ENCODE measurements at regions not wholly inside any gene's neighbourhood (a gene's known extent, or its start where the extent isn't known, plus 50 kb on each side); places are given as distances from the start of the nearest gene placed in this dataset.
"Not testable (repeated sequence)": the region's sequence is repeated elsewhere in the genome, so short reads cannot be mapped to it uniquely, and the experiment has no call there.

DNA sequence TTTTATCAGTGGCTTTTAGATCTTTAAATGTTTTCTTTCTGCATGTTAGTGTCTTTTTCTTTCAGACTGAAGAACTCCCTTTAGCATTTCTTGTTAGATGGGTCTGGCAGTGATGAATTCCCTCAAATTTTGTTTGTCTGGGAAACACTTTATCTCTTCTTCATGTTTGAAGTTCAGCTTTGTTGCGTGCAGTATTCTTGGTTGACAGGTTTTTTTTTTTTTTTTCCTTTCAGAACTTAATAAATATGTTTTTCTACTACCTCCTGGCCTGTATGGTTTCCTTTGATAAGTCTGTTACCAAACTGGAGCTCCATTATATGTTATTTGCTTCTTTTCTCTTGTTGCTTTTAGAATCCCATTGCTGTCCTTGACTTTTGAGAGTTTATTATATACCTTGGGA lies 89.8 kb upstream of the ACKR3 start:
- no peak overlapping the region for H3K4me3 ChIP-seq (ENCODE audit: control insufficient read depth, low read depth, low read length)
- TF ChIP-seq, protein P1, sequence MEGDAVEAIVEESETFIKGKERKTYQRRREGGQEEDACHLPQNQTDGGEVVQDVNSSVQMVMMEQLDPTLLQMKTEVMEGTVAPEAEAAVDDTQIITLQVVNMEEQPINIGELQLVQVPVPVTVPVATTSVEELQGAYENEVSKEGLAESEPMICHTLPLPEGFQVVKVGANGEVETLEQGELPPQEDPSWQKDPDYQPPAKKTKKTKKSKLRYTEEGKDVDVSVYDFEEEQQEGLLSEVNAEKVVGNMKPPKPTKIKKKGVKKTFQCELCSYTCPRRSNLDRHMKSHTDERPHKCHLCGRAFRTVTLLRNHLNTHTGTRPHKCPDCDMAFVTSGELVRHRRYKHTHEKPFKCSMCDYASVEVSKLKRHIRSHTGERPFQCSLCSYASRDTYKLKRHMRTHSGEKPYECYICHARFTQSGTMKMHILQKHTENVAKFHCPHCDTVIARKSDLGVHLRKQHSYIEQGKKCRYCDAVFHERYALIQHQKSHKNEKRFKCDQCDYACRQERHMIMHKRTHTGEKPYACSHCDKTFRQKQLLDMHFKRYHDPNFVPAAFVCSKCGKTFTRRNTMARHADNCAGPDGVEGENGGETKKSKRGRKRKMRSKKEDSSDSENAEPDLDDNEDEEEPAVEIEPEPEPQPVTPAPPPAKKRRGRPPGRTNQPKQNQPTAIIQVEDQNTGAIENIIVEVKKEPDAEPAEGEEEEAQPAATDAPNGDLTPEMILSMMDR (conservative IDR thresholded peaks at IDR 0.05; ENCODE audit: control insufficient read depth, insufficient read depth, low read depth, low read length) = no peak
- DNase-seq (ENCODE audit: low read depth) = no peak

DNA sequence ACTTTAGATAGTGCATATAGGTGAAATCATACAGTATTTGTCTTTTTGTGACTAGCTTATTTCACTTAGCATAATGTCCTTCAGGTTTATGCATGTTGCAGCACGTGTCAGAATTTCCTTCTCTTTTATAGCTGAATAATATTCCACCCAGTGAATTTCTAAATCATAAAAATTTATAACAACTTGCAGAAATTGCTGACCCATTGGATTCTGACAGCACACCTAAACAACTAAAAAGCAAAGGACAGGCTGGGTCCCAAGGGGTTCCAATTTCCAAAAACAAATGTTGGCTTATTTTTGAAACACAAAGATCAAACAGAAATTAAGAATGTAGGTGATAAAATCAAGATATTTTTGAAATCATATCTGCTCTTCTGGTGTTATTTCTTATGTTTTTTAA lies 86.5 kb upstream of the ACKR3 start:
- TF ChIP-seq, protein P1 (conservative IDR thresholded peaks at IDR 0.05; ENCODE audit: control insufficient read depth, insufficient read depth, low read depth, low read length) = no peak
- H3K4me3 ChIP-seq (ENCODE audit: control insufficient read depth, low read depth, low read length) = no peak overlapping the region
- DNase-seq (ENCODE audit: low read depth) = no peak

DNA sequence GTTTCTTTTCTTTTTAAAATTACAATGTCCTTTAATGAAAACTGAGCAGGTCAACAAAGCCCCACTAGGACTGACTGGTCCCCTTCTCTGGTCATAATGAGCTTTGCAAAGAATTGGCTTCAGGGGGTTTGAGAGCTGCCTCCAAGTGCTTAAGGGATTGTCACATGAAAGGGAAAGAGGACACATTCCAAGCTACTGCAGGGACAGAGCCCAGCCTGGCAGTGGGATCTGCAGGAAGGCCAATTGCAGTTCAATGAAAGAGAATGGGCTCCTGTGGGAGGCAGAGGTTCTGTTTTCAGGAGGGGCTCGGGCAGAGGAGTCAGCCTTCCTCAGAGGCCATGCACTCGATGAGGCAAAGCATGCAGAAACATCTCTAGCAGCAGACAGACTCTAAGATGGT lies 84.1 kb upstream of the ACKR3 start:
- no peak for DNase-seq (ENCODE audit: low read depth)
- TF ChIP-seq, protein P1 (conservative IDR thresholded peaks at IDR 0.05; ENCODE audit: control insufficient read depth, insufficient read depth, low read depth, low read length) = no peak
- H3K4me3 ChIP-seq (ENCODE audit: control insufficient read depth, low read depth, low read length) = no peak overlapping the region

DNA sequence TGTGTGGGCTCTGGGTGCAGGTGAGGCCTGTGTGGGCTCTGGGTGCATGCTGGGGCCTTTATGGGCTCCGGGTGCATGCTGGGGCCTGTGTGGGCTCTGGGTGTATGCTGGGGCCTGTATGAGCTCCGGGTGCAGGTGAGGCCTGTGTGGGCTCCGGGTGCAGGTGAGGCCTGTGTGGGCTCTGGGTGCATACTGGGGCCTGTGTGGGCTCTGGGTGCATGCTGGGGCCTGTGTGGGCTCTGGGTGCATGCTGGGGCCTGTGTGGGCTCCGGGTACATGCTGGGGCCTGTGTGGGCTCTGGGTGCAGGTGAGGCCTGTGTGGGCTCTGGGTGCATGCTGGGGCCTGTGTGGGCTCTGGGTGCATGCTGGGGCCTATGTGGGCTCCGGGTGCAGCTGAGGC lies 80.5 kb upstream of the ACKR3 start:
- DNase-seq (ENCODE audit: low read depth); H3K4me3 ChIP-seq (ENCODE audit: control insufficient read depth, low read depth, low read length): not testable (repeated sequence)

DNA sequence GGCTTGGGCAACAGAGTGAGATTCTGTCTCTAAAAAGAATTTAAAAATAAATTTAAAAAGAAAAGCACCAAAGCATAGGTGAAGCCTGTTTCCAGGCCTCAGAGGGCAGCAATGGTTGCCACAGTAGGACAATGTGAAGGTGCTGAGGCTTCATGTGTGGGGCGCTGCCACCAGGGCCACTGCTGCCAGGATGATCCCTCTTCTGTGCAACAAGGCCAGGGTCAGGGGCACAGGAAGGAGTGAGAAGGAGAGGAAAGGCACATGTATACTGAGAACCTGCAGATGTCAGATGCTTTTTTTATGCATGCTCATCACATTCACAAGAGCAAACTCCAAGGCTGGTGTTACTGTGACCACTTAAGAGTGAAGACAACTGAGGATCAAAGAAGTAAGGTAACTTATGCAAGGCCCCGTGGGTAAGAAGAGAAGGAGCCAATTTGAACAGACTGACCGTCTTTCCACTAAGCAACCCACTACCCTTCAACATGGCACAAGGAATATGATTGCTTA lies 79.7 kb upstream of the ACKR3 start:
- H3K4me3 ChIP-seq (ENCODE audit: control insufficient read depth, low read depth, low read length) = no peak overlapping the region
- TF ChIP-seq, protein P1 (conservative IDR thresholded peaks at IDR 0.05; ENCODE audit: control insufficient read depth, insufficient read depth, low read depth, low read length) = no peak
- DNase-seq (ENCODE audit: low read depth) = no peak

DNA sequence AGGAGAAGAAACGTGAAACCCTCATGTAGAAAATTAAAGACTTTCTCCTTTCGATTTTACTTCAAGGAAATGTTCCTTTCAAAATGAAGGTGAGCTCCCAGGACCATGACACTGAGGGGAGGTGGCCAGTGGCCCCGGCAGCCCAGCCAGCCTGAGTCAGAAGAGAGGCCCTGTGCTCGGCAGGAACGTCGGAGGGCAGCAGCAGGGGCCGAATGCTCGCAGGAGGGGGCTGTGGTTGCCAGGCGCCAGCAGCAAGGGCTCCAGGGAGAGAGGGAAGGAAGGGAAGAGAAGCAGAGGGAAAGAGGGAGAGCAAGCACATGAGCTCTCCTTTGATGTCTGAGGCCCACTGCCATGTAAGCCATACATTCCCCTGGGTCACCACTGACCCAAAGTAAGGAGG lies 73.3 kb upstream of the ACKR3 start:
- H3K4me3 ChIP-seq (ENCODE audit: control insufficient read depth, low read depth, low read length) = no peak overlapping the region
- DNase-seq (ENCODE audit: low read depth) = no peak
- TF ChIP-seq, protein P1 (conservative IDR thresholded peaks at IDR 0.05; ENCODE audit: control insufficient read depth, insufficient read depth, low read depth, low read length) = no peak

DNA sequence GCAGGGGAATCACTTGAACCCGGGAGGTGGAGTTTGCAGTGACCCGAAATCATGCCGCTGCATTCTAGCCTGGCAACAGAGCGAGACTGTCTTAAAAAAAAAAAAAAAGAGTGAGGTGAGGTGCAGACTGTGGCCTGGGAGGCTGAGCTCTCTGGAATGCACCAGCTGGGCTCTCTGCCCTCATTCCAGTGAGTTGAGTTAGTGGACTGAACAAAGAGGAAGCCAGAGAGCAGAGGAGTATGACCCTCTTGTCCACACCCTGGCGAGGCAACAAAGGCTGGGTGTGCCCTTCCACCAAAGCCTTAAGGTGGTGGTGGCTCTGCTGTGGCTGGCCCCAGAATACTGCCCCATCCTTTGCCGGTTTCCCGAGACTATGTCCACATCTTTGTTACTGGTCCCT lies 71.3 kb upstream of the ACKR3 start:
- TF ChIP-seq, protein P1 (conservative IDR thresholded peaks at IDR 0.05; ENCODE audit: control insufficient read depth, insufficient read depth, low read depth, low read length) = no peak
- H3K4me3 ChIP-seq (ENCODE audit: control insufficient read depth, low read depth, low read length) = no peak overlapping the region
- DNase-seq (ENCODE audit: low read depth) = peak; percentile 21

Measured in fibroblast of mammary gland (primary cell).